IgD-negative memory B cell (primary cell): ENCODE measurements at regions not wholly inside any gene's neighbourhood (a gene's known extent, or its start where the extent isn't known, plus 50 kb on each side); places are given as distances from the start of the nearest gene placed in this dataset.

ENCODE experiments used
- H3K27ac Mint-ChIP-seq, 3 donors: one replicate each; pipeline ENCODE4 v1.8.0; 2020 to 2022; ENCODE audit warnings: mild to moderate bottlenecking in 3 of 3, mixed read lengths in 3 of 3, moderate library complexity in 1 of 3
- H3K27me3 Mint-ChIP-seq: one replicate; pipeline ENCODE4 v1.8.0; 2021; ENCODE audit warnings: mixed read lengths
- H3K36me3 Mint-ChIP-seq: one replicate; pipeline ENCODE4 v1.8.0; 2020; ENCODE audit warnings: mild to moderate bottlenecking, mixed read lengths
- H3K4me1 Mint-ChIP-seq, 3 donors: one replicate each; pipeline ENCODE4 v1.8.0; 2020 to 2022; ENCODE audit warnings: mixed read lengths in 3 of 3, mild to moderate bottlenecking in 1 of 3
- H3K4me3 Mint-ChIP-seq, 4 donors: one replicate each; pipeline ENCODE4 v1.8.0; 2020 to 2022; ENCODE audit warnings: mild to moderate bottlenecking in 4 of 4, mixed read lengths in 4 of 4, moderate library complexity in 3 of 4
- H3K9me3 Mint-ChIP-seq, 3 donors: one replicate each; pipeline ENCODE4 v1.8.0; 2020 to 2021; ENCODE audit warnings: mixed read lengths in 3 of 3, mild to moderate bottlenecking in 1 of 3

GRCh38 chr9:115169003-115169402 lies 51.0 kb upstream of the TNC start:
- H3K27ac Mint-ChIP-seq: peak overlapping the region in 1 of 3 donors; percentile 20
- no peaks in the 10 kb centered on the region for H3K36me3 Mint-ChIP-seq
- H3K4me1 Mint-ChIP-seq: no peaks in the 10 kb centered on the region
- no peak overlapping the region for H3K4me3 Mint-ChIP-seq
- no peaks in the 10 kb centered on the region for H3K27me3 Mint-ChIP-seq
- no peaks in the 10 kb centered on the region for H3K9me3 Mint-ChIP-seq

GRCh38 chr9:115170358-115171073 lies 52.6 kb upstream of the TNC start:
- H3K4me1 Mint-ChIP-seq: no peaks in the 10 kb centered on the region
- H3K36me3 Mint-ChIP-seq: no peaks in the 10 kb centered on the region
- no peaks in the 10 kb centered on the region for H3K27me3 Mint-ChIP-seq
- no peaks in the 10 kb centered on the region for H3K9me3 Mint-ChIP-seq
- no peak overlapping the region for H3K27ac Mint-ChIP-seq
- no peak overlapping the region for H3K4me3 Mint-ChIP-seq

GRCh38 chr9:115171921-115172388 lies 54.0 kb upstream of the TNC start:
- Mint-ChIP-seq H3K36me3 (no peaks in the 10 kb centered on the region), H3K9me3 (no peaks in the 10 kb centered on the region), H3K27me3 (no peaks in the 10 kb centered on the region), H3K4me3 (no peak overlapping the region), H3K4me1 (no peaks in the 10 kb centered on the region), H3K27ac (no peak overlapping the region)

GRCh38 chr9:115182264-115182663 lies 64.3 kb upstream of the TNC start:
- no peaks in the 10 kb centered on the region for H3K9me3 Mint-ChIP-seq
- H3K4me3 Mint-ChIP-seq: no peak overlapping the region
- H3K4me1 Mint-ChIP-seq: no peaks in the 10 kb centered on the region
- no peaks in the 10 kb centered on the region for H3K36me3 Mint-ChIP-seq
- H3K27me3 Mint-ChIP-seq: no peaks in the 10 kb centered on the region
- H3K27ac Mint-ChIP-seq: no peak overlapping the region

- no peak overlapping the region for H3K27ac Mint-ChIP-seq
- H3K4me3 Mint-ChIP-seq: no peak overlapping the region
- H3K4me1 Mint-ChIP-seq: no peaks in the 10 kb centered on the region
- no peaks in the 10 kb centered on the region for H3K27me3 Mint-ChIP-seq
- H3K9me3 Mint-ChIP-seq: no peaks in the 10 kb centered on the region
- no peaks in the 10 kb centered on the region for H3K36me3 Mint-ChIP-seq
These were observed 65.5 kb upstream of the TNC start for GRCh38 chr9:115183436-115183835.

GRCh38 chr9:115189686-115190085 lies 71.7 kb upstream of the TNC start:
- Mint-ChIP-seq H3K27me3 (no peaks in the 10 kb centered on the region), H3K4me3 (no peak overlapping the region), H3K36me3 (no peaks in the 10 kb centered on the region), H3K9me3 (peaks cover 0 to 4% (median 0%) of the 10 kb centered on the region in 3 donors), H3K4me1 (peaks cover 11 to 22% (median 21%) of the 10 kb centered on the region in 3 donors), H3K27ac (no peak overlapping the region)

- H3K9me3 Mint-ChIP-seq: peaks cover 0 to 4% (median 0%) of the 10 kb centered on the region in 3 donors
- H3K4me3 Mint-ChIP-seq: peak overlapping the region in 2 of 4 donors; percentile 7 to 14
- no peaks in the 10 kb centered on the region for H3K36me3 Mint-ChIP-seq
- H3K27me3 Mint-ChIP-seq: no peaks in the 10 kb centered on the region
- no peak overlapping the region for H3K27ac Mint-ChIP-seq
- peaks cover 11 to 22% (median 21%) of the 10 kb centered on the region in 3 donors for H3K4me1 Mint-ChIP-seq
These were observed 73.7 kb upstream of the TNC start for GRCh38 chr9:115191667-115192066.

GRCh38 chr9:115192280-115192679 lies 74.3 kb upstream of the TNC start:
- H3K9me3 Mint-ChIP-seq: peaks cover 0 to 4% (median 0%) of the 10 kb centered on the region in 3 donors
- peaks cover 11 to 22% (median 21%) of the 10 kb centered on the region in 3 donors for H3K4me1 Mint-ChIP-seq
- no peaks in the 10 kb centered on the region for H3K36me3 Mint-ChIP-seq
- H3K27me3 Mint-ChIP-seq: peaks cover 2% of the 10 kb centered on the region
- peak overlapping the region in 2 of 3 donors; percentile 0 to 86 for H3K27ac Mint-ChIP-seq
- H3K4me3 Mint-ChIP-seq: peak overlapping the region in 2 of 4 donors; percentile 7 to 14

GRCh38 chr9:115192835-115193525 lies 75.0 kb upstream of the TNC start:
- no peaks in the 10 kb centered on the region for H3K36me3 Mint-ChIP-seq
- H3K4me1 Mint-ChIP-seq: peaks cover 11 to 22% (median 21%) of the 10 kb centered on the region in 3 donors
- H3K4me3 Mint-ChIP-seq: no peak overlapping the region
- no peak overlapping the region for H3K27ac Mint-ChIP-seq
- peaks cover 2% of the 10 kb centered on the region for H3K27me3 Mint-ChIP-seq
- peaks cover 0 to 4% (median 0%) of the 10 kb centered on the region in 3 donors for H3K9me3 Mint-ChIP-seq

GRCh38 chr9:115193777-115194176 lies 75.8 kb upstream of the TNC start:
- Mint-ChIP-seq H3K4me3 (no peak overlapping the region), H3K36me3 (no peaks in the 10 kb centered on the region), H3K27ac (no peak overlapping the region), H3K9me3 (peaks cover 0 to 4% (median 0%) of the 10 kb centered on the region in 3 donors), H3K4me1 (peaks cover 11 to 22% (median 21%) of the 10 kb centered on the region in 3 donors), H3K27me3 (peaks cover 2% of the 10 kb centered on the region)

GRCh38 chr9:115194216-115194615 lies 76.3 kb upstream of the TNC start:
- Mint-ChIP-seq H3K4me1 (peaks cover 11 to 22% (median 21%) of the 10 kb centered on the region in 3 donors), H3K27ac (no peak overlapping the region), H3K4me3 (no peak overlapping the region), H3K36me3 (no peaks in the 10 kb centered on the region), H3K27me3 (peaks cover 5% of the 10 kb centered on the region), H3K9me3 (peaks cover 0 to 4% (median 0%) of the 10 kb centered on the region in 3 donors)

GRCh38 chr9:115195912-115196311 lies 78.0 kb upstream of the TNC start:
- Mint-ChIP-seq H3K27ac (peak overlapping the region in 1 of 3 donors; percentile 29), H3K27me3 (peaks cover 5% of the 10 kb centered on the region), H3K4me3 (no peak overlapping the region), H3K4me1 (peaks cover 11 to 19% (median 18%) of the 10 kb centered on the region in 3 donors), H3K9me3 (peaks cover 0 to under 1% (median 0%) of the 10 kb centered on the region in 3 donors), H3K36me3 (no peaks in the 10 kb centered on the region)

GRCh38 chr9:115196919-115197318 lies 79.0 kb upstream of the TNC start:
- Mint-ChIP-seq H3K27ac (no peak overlapping the region), H3K4me1 (peaks cover 11 to 13% (median 11%) of the 10 kb centered on the region in 3 donors), H3K27me3 (peaks cover 5% of the 10 kb centered on the region), H3K9me3 (no peaks in the 10 kb centered on the region), H3K4me3 (no peak overlapping the region), H3K36me3 (no peaks in the 10 kb centered on the region)

- Mint-ChIP-seq H3K9me3 (no peaks in the 10 kb centered on the region), H3K27ac (no peak overlapping the region), H3K36me3 (no peaks in the 10 kb centered on the region), H3K27me3 (peaks cover 5% of the 10 kb centered on the region), H3K4me1 (peaks cover 0 to 5% (median 2%) of the 10 kb centered on the region in 3 donors), H3K4me3 (no peak overlapping the region)
These were observed 80.0 kb upstream of the TNC start for GRCh38 chr9:115198001-115198400.

- H3K27ac Mint-ChIP-seq: no peak overlapping the region
- no peaks in the 10 kb centered on the region for H3K36me3 Mint-ChIP-seq
- peaks cover 0 to 3% (median 2%) of the 10 kb centered on the region in 3 donors for H3K4me1 Mint-ChIP-seq
- no peak overlapping the region for H3K4me3 Mint-ChIP-seq
- peaks cover 5% of the 10 kb centered on the region for H3K27me3 Mint-ChIP-seq
- no peaks in the 10 kb centered on the region for H3K9me3 Mint-ChIP-seq
These were observed 83.0 kb upstream of the TNC start for GRCh38 chr9:115200711-115201505.
